ENCODE measurements at regions not wholly inside any gene's neighbourhood (a gene's known extent, or its start where the extent isn't known, plus 50 kb on each side); places are given as distances from the start of the nearest gene placed in this dataset.
A peak's percentile ranks its signal among the peaks of the same experiment; 100 is the strongest.

- no peaks in the 10 kb centered on the region for H3K27me3 Mint-ChIP-seq
- peaks cover 10% of the 10 kb centered on the region for H3K9me3 Mint-ChIP-seq
- DNase-seq (ENCODE audit: extremely low spot score, unreplicated experiment), result no peak
- no peak for TF ChIP-seq CTCF (conservative IDR thresholded peaks at IDR 0.05)
- H3K4me1 Mint-ChIP-seq (ENCODE audit: unreplicated experiment), result no peaks in the 10 kb centered on the region
- H3K36me3 Mint-ChIP-seq, result no peaks in the 10 kb centered on the region
- no peak overlapping the region for H3K4me3 Mint-ChIP-seq
- no peak overlapping the region for H3K27ac Mint-ChIP-seq
Measured at GRCh38 chr6:4441981-4442434, 306.6 kb upstream of the ECI2 start.

DNA sequence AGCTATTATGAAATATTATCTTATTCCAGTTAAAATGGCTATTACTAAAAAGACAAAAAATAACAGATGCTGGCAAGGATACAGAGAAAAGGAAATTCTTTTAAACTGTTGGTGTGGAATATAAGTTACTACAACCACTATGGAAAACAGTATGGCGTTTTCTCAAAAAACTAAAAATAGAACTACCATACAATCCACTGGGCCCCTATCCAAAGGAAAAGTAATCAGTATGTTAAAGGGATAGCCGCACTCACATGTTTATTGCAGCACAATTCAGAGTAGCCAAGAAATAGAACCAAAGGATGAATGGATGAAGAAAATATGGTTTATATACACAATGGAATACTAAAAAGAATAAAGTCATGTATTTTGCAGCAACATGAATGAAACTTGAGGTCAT is 303.8 kb upstream of the ECI2 start:
- no peak for TF ChIP-seq CTCF (conservative IDR thresholded peaks at IDR 0.05)

DNA sequence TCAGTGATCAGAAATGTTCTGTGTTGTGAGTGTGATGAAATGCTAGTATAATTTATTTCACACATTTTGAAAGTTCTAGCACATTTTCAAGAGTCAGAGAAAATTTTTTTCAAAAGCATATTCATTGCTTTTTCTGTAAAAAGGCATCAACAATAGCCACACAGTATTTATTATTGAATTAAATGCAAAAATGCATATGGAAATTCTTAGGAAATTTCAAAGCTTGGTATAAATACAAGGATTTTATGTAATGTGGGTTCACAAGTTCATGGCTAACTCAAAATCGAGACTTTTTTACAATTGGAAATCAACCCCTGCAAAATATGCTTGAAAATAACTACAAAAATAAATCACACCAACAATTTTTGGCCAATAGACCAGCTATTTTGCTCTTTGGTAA is 302.0 kb upstream of the ECI2 start:
- H3K36me3 Mint-ChIP-seq, result no peaks in the 10 kb centered on the region
- H3K27ac Mint-ChIP-seq, result no peak overlapping the region
- peaks cover 7% of the 10 kb centered on the region for H3K4me1 Mint-ChIP-seq (ENCODE audit: unreplicated experiment)
- H3K9me3 Mint-ChIP-seq, result peaks cover 14% of the 10 kb centered on the region
- no peak overlapping the region for H3K4me3 Mint-ChIP-seq
- H3K27me3 Mint-ChIP-seq, result no peaks in the 10 kb centered on the region
- no peak for DNase-seq (ENCODE audit: extremely low spot score, unreplicated experiment)
- TF ChIP-seq CTCF (conservative IDR thresholded peaks at IDR 0.05), result no peak

More for the DNA sequence above, 303.8 kb upstream of the ECI2 start:
- H3K27ac Mint-ChIP-seq, result no peak overlapping the region
- peaks cover 15% of the 10 kb centered on the region for H3K9me3 Mint-ChIP-seq
- no peak for DNase-seq (ENCODE audit: extremely low spot score, unreplicated experiment)
- H3K36me3 Mint-ChIP-seq, result no peaks in the 10 kb centered on the region
- H3K4me3 Mint-ChIP-seq, result no peak overlapping the region
- H3K27me3 Mint-ChIP-seq, result no peaks in the 10 kb centered on the region
- peaks cover 7% of the 10 kb centered on the region for H3K4me1 Mint-ChIP-seq (ENCODE audit: unreplicated experiment)

DNA sequence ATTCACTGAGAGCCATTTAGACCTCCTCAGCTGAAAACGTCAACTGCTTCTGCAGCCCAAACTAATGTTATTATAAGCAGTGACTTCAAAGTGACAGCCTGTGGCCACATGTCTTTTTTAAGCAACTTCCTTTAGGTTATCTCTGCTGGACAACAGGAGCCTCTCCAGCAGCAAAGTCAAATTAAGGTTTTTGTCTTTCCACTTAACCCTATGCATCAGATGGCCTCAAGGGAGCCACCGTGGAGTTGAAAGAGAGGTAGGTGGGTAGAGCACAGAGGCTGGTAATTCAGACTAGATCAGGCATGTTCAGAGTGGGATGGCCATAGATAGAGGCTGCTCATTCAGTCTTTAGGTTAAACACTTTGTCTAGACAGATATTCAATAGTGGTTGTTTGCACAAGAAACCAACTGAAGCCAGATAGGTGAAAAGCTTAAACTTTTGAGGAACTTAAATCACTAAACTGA is 300.6 kb upstream of the ECI2 start:
- Mint-ChIP-seq H3K4me1 (ENCODE audit: unreplicated experiment) (peaks cover 7% of the 10 kb centered on the region), H3K27ac (peak overlapping the region; percentile 28), H3K4me3 (no peak overlapping the region), H3K27me3 (no peaks in the 10 kb centered on the region), H3K36me3 (no peaks in the 10 kb centered on the region), H3K9me3 (peaks cover 8% of the 10 kb centered on the region)
- no peak for TF ChIP-seq CTCF (conservative IDR thresholded peaks at IDR 0.05)
- DNase-seq (ENCODE audit: extremely low spot score, unreplicated experiment), result no peak

DNA sequence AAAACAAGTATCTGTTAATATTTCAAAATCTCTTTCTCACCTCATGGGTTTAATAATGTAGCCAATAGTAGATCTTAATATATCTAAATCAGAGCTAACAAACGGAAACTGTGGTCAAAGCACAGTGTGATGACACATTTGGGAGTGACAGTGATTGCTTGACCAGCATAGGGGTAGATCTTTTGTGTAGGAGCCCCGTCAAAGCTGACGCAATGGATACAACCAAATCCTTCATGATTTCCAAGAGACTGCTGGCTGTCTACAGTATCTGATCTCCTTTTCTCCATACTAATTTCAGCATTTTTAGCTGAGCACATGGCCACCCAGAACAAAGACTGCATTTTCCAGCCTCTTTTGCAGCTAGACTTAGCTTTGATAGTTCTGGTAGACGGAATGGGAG is 299.3 kb upstream of the ECI2 start:
- H3K27me3 Mint-ChIP-seq, result no peaks in the 10 kb centered on the region
- H3K4me3 Mint-ChIP-seq, result no peak overlapping the region

More for the DNA sequence above, 299.3 kb upstream of the ECI2 start:
- DNase-seq (ENCODE audit: extremely low spot score, unreplicated experiment), result no peak
- Mint-ChIP-seq H3K27ac (no peak overlapping the region), H3K9me3 (peaks cover 8% of the 10 kb centered on the region), H3K36me3 (no peaks in the 10 kb centered on the region), H3K4me1 (ENCODE audit: unreplicated experiment) (peaks cover 7% of the 10 kb centered on the region)
- no peak for TF ChIP-seq CTCF (conservative IDR thresholded peaks at IDR 0.05)

All from type B pancreatic cell (in vitro differentiated cells).